ENCODE measurements at regions not wholly inside any gene's neighbourhood (a gene's known extent, or its start where the extent isn't known, plus 50 kb on each side); places are given as distances from the start of the nearest gene placed in this dataset.
"Not testable (repeated sequence)": the region's sequence is repeated elsewhere in the genome, so short reads cannot be mapped to it uniquely, and the experiment has no call there.

GRCh38 chr6:167558246-167559177 lies 233.6 kb downstream of the TTLL2 start:
- no peak for DNase-seq (ENCODE audit: low read depth in 4 of 4, low spot score in 3 of 4)

GRCh38 chr6:167559675-167560479 lies 235.0 kb downstream of the TTLL2 start:
- no peak for DNase-seq (ENCODE audit: low read depth in 4 of 4, low spot score in 3 of 4)

- no peak for DNase-seq (ENCODE audit: low read depth in 4 of 4, low spot score in 3 of 4)
Measured at GRCh38 chr6:167560673-167561569, 236.0 kb downstream of the TTLL2 start.

GRCh38 chr6:167562862-167563261 lies 238.0 kb downstream of the TTLL2 start:
- DNase-seq (ENCODE audit: low read depth in 4 of 4, low spot score in 3 of 4), result not testable (repeated sequence)

- no peak for DNase-seq (ENCODE audit: low read depth in 4 of 4, low spot score in 3 of 4)
Measured at GRCh38 chr6:167564416-167565250, 239.7 kb downstream of the TTLL2 start.

GRCh38 chr6:167565388-167565787 lies 240.5 kb downstream of the TTLL2 start:
- no peak for DNase-seq (ENCODE audit: low read depth in 4 of 4, low spot score in 3 of 4)

GRCh38 chr6:167565884-167566599 lies 241.2 kb downstream of the TTLL2 start:
- DNase-seq (ENCODE audit: low read depth in 4 of 4, low spot score in 3 of 4), result no peak

GRCh38 chr6:167566711-167567141 lies 241.8 kb downstream of the TTLL2 start:
- no peak for DNase-seq (ENCODE audit: low read depth in 4 of 4, low spot score in 3 of 4)

GRCh38 chr6:167567142-167568033 lies 242.5 kb downstream of the TTLL2 start:
- no peak for DNase-seq (ENCODE audit: low read depth in 4 of 4, low spot score in 3 of 4)

GRCh38 chr6:167568407-167569024 lies 243.6 kb downstream of the TTLL2 start:
- DNase-seq (ENCODE audit: low read depth in 4 of 4, low spot score in 3 of 4), result no peak

GRCh38 chr6:167569041-167569805 lies 244.3 kb downstream of the TTLL2 start:
- DNase-seq (ENCODE audit: low read depth in 4 of 4, low spot score in 3 of 4), result no peak

GRCh38 chr6:167569879-167570278 lies 245.0 kb downstream of the TTLL2 start:
- no peak for DNase-seq (ENCODE audit: low read depth in 4 of 4, low spot score in 3 of 4)

GRCh38 chr6:167570460-167571400 lies 245.8 kb downstream of the TTLL2 start:
- DNase-seq (ENCODE audit: low read depth in 4 of 4, low spot score in 3 of 4), result no peak

- no peak for DNase-seq (ENCODE audit: low read depth in 4 of 4, low spot score in 3 of 4)
Measured at GRCh38 chr6:167571550-167571949, 246.7 kb downstream of the TTLL2 start.

- DNase-seq (ENCODE audit: low read depth in 4 of 4, low spot score in 3 of 4), result no peak
Measured at GRCh38 chr6:167572106-167572505, 247.2 kb downstream of the TTLL2 start.

- DNase-seq (ENCODE audit: low read depth in 4 of 4, low spot score in 3 of 4), result no peak
Measured at GRCh38 chr6:167572841-167573271, 248.0 kb downstream of the TTLL2 start.

Data from left renal pelvis (tissue), 4 donors.